ENCODE measurements at regions not wholly inside any gene's neighbourhood (a gene's known extent, or its start where the extent isn't known, plus 50 kb on each side); places are given as distances from the start of the nearest gene placed in this dataset. TPM values are rescaled to one million over a fixed set of nuclear protein-coding genes. Genes with fewer than 3 reads are reported as not detected.

GRCh38 chr10:25877296-25877695, 56.7 kb upstream of the MYO3A start:
- no peaks in the 10 kb centered on the region for H3K4me1 ChIP-seq (ENCODE audit: low read length)
- H3K9me3 ChIP-seq (ENCODE audit: low read length), result no peaks in the 10 kb centered on the region
- H3K27me3 ChIP-seq (ENCODE audit: low read length), result no peaks in the 10 kb centered on the region
- no peaks in the 10 kb centered on the region for H3K36me3 ChIP-seq (ENCODE audit: insufficient read depth, low read length)
- no peaks in the 10 kb centered on the region for H4K20me1 ChIP-seq (ENCODE audit: insufficient read depth, low read depth, low read length)
- H3K4me2 ChIP-seq (ENCODE audit: low read depth, low read length, poor library complexity, severe bottlenecking), result no peak overlapping the region
- no peak overlapping the region for H3K4me3 ChIP-seq (ENCODE audit: low read length)
- no peak overlapping the region for H3K27ac ChIP-seq (ENCODE audit: low read length)
- no peak overlapping the region for H2AFZ ChIP-seq (ENCODE audit: low read length)
- H3K9me2 ChIP-seq (replicated peaks; ENCODE audit: insufficient read depth, low read length), result no peaks in the 10 kb centered on the region
- no peak for DNase-seq
- no peak overlapping the region for H3K9ac ChIP-seq (ENCODE audit: low read length)
- no peaks in the 10 kb centered on the region for H3K79me2 ChIP-seq (ENCODE audit: low read length)

Small RNA genes in the stretch of these regions (small RNA-seq; reads per million reads assigned to genes)
- 0.12 reads per million for gene RNA5SP306
- gene RNU6-632P, result not detected

Measured in Karpas-422 (cell line).